Naive thymus-derived CD8-positive, alpha-beta T cell (primary cell): ENCODE measurements at regions not wholly inside any gene's neighbourhood (a gene's known extent, or its start where the extent isn't known, plus 50 kb on each side); places are given as distances from the start of the nearest gene placed in this dataset.

Experiments used
- ATAC-seq, 2 donors: fragments of 150-1000 bp; cut with Tn5 transposase in 1 of 2; sonication (Bioruptor Pico), chemical (Tn5 transposase) in 1 of 2; 1 replicate in 1 of 2; 2 replicates in 1 of 2; pipeline ENCODE4 v1.10.0; 2021; ENCODE audit warnings: mild to moderate bottlenecking in 2 of 2, moderate library complexity in 2 of 2
- POLR2A ChIA-PET: fragments of 350-600 bp; sonication (Branson Sonifier 250); formaldehyde crosslinking; loops from one replicate; lab custom pipeline; 2021; ENCODE audit warnings: antibody characterized with exemption; lab: Charles Lee
- DNase-seq, 10 donors: peaks; one replicate each; pipeline versions ENCODE4 v3.0.0 to v3.0.0-alpha.2; 2020 to 2022
- H3K27ac Mint-ChIP-seq, 10 donors: one replicate each; pipeline ENCODE4 v1.8.0; 2020 to 2022; ENCODE audit warnings: mild to moderate bottlenecking in 10 of 10, mixed read lengths in 10 of 10, moderate library complexity in 4 of 10, inconsistent platforms in 1 of 10
- H3K27me3 Mint-ChIP-seq, 5 donors: one replicate each; pipeline ENCODE4 v1.8.0; 2021 to 2022; ENCODE audit warnings: mixed read lengths in 5 of 5
- H3K36me3 Mint-ChIP-seq, 3 donors: one replicate each; pipeline ENCODE4 v1.8.0; 2020 to 2022; ENCODE audit warnings: mixed read lengths in 3 of 3, mild to moderate bottlenecking in 2 of 3, inconsistent platforms in 1 of 3
- H3K4me1 Mint-ChIP-seq, 4 donors: one replicate each; pipeline ENCODE4 v1.8.0; 2021 to 2022; ENCODE audit warnings: mixed read lengths in 4 of 4
- H3K4me3 Mint-ChIP-seq, 10 donors: one replicate each; pipeline ENCODE4 v1.8.0; 2020 to 2022; ENCODE audit warnings: mild to moderate bottlenecking in 10 of 10, mixed read lengths in 10 of 10, moderate library complexity in 6 of 10, inconsistent platforms in 1 of 10
- H3K9me3 Mint-ChIP-seq, 9 donors: one replicate each; pipeline ENCODE4 v1.8.0; 2020 to 2022; ENCODE audit warnings: mixed read lengths in 9 of 9, mild to moderate bottlenecking in 3 of 9, inconsistent platforms in 1 of 9, moderate library complexity in 1 of 9

DNA sequence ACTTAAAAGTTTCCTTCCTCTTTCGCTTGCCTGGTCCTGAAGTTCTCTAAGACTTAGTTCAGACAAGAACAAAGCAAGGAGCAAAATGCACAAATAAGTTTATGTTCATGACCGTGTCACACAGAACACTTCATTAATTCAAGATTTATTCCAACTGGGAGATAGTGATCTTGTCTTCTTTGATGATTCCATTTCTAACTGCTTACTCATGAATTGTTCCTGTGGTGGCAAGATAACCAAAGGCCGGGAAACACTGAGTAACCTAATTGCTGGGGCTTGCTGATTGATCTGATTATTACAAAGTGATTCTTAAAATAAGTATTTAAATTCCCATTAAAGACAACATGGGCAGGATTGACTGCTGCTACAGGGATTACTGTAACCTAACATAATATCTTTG lies 1462.9 kb upstream of the RAG2 start:
- ATAC-seq: no peak
- H3K9me3 Mint-ChIP-seq: peaks cover 2 to 27% (median 10%) of the 10 kb centered on the region in 9 donors
- H3K36me3 Mint-ChIP-seq: no peaks in the 10 kb centered on the region
- POLR2A ChIA-PET: no interaction called here
- H3K27ac Mint-ChIP-seq: no peak overlapping the region
- no peak for DNase-seq
- no peaks in the 10 kb centered on the region for H3K27me3 Mint-ChIP-seq
- no peak overlapping the region for H3K4me3 Mint-ChIP-seq
- no peaks in the 10 kb centered on the region for H3K4me1 Mint-ChIP-seq

DNA sequence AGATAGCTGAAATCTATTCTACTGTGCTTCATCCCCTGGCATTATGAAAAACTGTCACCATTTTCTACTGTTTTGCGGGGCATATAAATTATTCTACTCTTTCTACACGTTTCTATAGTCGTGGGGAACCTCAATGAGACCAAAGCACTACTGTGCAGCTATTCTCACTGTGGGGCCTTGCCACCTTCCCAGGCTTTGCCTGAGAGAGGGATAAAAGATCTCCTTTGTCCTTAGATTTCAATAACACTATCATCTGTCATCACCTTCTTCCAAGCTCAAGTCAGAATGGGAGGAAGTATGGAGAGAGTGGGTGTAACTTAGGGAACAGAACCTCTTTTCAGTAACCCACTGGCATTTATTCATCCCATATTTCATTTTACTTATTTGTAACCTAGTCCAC lies 1462.1 kb upstream of the RAG2 start:
- H3K36me3 Mint-ChIP-seq: no peaks in the 10 kb centered on the region
- no peak for DNase-seq
- peaks cover 2 to 22% (median 10%) of the 10 kb centered on the region in 9 donors for H3K9me3 Mint-ChIP-seq
- POLR2A ChIA-PET: no interaction called here
- ATAC-seq: no peak
- no peaks in the 10 kb centered on the region for H3K27me3 Mint-ChIP-seq
- H3K27ac Mint-ChIP-seq: no peak overlapping the region
- H3K4me1 Mint-ChIP-seq: no peaks in the 10 kb centered on the region
- H3K4me3 Mint-ChIP-seq: no peak overlapping the region

DNA sequence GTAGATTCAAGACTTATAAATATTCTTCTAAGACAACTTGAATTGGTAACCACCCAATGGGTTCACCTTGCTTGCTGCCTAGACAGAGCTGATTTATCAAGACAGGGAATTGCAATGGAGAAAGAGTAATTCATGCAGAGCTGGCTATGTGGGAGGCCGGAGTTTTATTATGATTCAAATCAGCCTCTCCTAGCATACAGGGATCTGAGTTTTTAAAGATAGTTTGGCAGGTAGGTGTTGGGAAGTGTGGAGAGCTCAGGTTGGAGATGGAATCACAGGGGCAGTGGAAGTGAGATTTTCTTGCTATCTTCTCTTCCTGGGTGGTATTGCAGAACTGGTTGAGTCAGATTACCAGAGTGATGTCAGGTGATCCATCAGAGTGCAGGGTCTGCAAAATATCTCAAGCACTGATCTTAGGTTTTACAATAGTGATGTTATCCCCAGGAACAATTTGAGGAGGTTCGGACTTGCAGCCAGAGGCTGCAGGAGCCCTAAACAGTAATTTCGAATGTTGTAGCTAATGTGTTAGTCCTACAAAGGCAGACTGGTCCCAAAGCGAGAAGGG lies 1448.6 kb upstream of the RAG2 start:
- DNase-seq (no peak), ATAC-seq (no peak)
- Mint-ChIP-seq H3K9me3 (peaks cover 0 to 21% (median 8%) of the 10 kb centered on the region in 9 donors), H3K36me3 (no peaks in the 10 kb centered on the region), H3K27me3 (no peaks in the 10 kb centered on the region), H3K4me1 (peaks cover 0 to 2% (median 0%) of the 10 kb centered on the region in 4 donors), H3K27ac (no peak overlapping the region), H3K4me3 (no peak overlapping the region)
- POLR2A ChIA-PET: no interaction called here

DNA sequence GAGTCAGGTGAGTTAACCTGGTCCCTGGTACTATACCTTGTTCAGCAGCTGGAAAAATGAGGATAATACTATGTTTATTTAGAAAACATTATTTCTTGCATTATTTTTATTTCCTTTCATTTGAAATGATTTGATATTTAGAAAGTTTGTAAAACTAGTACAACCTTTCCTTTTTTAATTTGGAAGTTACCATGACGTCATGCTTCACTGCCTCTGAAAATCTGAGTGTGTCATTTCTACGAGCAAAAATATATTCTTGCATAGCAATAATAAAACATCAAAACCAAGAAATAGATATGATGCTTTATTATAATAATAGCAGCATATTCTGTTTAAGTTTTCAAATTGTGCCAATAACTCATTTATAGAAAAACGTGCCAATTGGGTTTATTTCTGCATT lies 1445.0 kb upstream of the RAG2 start:
- POLR2A ChIA-PET: no interaction called here
- H3K36me3 Mint-ChIP-seq: no peaks in the 10 kb centered on the region

DNA sequence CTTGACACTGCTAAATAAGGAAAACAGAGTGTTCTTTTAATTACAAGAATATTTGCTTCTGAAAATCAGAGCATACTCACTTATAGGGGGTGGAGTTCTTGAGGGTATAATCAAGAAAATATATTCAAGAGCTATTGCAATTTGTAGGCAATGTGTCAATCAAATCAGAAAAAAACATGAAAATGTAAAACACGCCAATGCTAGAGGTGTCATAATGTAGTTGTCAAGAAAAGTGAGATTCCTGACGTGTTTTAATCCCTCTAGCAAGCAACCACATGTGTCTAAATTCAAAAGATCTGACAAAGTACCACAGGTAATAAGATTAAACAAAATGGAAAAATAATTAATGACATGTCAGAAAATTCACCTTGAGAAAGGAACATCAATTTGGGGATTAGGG lies 1440.7 kb upstream of the RAG2 start:
- POLR2A ChIA-PET: no interaction called here
- no peak for ATAC-seq
- H3K4me1 Mint-ChIP-seq: no peaks in the 10 kb centered on the region
- DNase-seq: no peak
- H3K27ac Mint-ChIP-seq: no peak overlapping the region
- H3K9me3 Mint-ChIP-seq: peaks cover 7 to 28% (median 10%) of the 10 kb centered on the region in 9 donors
- H3K36me3 Mint-ChIP-seq: no peaks in the 10 kb centered on the region
- H3K27me3 Mint-ChIP-seq: no peaks in the 10 kb centered on the region
- H3K4me3 Mint-ChIP-seq: no peak overlapping the region

More for the DNA sequence above, 1445.0 kb upstream of the RAG2 start:
- Mint-ChIP-seq H3K27me3 (no peaks in the 10 kb centered on the region), H3K27ac (no peak overlapping the region), H3K4me1 (peaks cover 0 to 2% (median 0%) of the 10 kb centered on the region in 4 donors), H3K9me3 (peaks cover 0 to 17% (median 2%) of the 10 kb centered on the region in 9 donors), H3K4me3 (no peak overlapping the region)
- no peak for DNase-seq
- no peak for ATAC-seq

DNA sequence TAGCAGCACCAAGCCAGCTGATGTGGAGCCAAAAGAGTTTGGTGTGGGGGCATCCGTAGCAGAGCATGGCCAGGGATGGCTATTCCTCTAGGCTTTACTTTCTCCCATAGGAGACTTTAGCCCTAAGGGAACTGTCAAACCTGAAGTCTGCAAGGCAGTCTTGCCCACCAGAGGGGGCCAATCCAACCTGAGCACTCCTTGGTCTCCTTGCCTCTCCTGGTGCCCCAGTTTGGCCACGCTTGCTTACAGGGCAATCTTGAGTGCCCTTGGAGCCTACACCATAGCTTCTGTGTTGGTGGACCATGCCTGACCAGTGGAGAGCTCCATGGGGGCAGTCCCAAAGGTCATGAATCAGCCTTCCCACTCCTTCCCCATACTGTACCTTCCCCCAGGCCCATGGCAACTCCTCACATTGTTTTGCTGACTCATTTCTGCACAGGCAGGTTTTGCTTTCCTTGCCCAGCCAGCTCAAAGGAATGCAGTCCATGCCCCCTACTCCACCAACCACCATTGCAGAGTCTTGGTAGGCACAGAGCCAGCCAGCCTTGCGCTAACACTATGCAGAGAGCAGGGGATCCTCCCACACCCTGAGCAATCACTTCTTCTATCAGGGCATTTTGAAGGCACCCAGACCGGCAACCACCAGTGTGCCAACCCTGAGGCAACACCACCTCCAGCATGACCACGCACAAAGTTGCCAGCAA lies 1421.2 kb upstream of the RAG2 start:
- no peak for DNase-seq
- POLR2A ChIA-PET: no interaction called here
- H3K27me3 Mint-ChIP-seq: no peaks in the 10 kb centered on the region
- H3K4me1 Mint-ChIP-seq: no peaks in the 10 kb centered on the region
- H3K9me3 Mint-ChIP-seq: peaks cover 6 to 47% (median 26%) of the 10 kb centered on the region in 9 donors
- peaks cover 0 to 16% (median 0%) of the 10 kb centered on the region in 3 donors for H3K36me3 Mint-ChIP-seq
- H3K4me3 Mint-ChIP-seq: no peak overlapping the region
- no peak overlapping the region for H3K27ac Mint-ChIP-seq
- no peak for ATAC-seq

DNA sequence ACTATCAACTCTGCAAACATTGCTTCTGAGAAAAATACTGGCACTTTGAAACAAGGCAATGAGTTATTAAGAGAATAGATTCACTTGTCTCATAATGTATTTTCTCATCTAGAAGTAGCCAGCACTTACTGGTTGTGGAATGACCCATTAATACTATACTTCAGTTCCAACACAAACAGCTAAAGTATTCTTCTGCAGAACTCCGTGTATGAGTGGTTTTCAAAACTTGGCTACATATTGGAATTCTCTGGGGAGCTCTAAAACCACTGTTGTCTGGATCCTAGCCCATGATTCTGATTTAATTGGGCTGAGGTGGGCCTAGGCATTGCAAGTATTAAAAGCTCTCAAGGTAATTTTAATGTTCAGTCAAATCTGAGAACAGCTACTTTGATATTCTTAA lies 1416.4 kb upstream of the RAG2 start:
- Mint-ChIP-seq H3K4me3 (no peak overlapping the region), H3K4me1 (no peaks in the 10 kb centered on the region), H3K9me3 (peaks cover 2 to 18% (median 5%) of the 10 kb centered on the region in 9 donors), H3K36me3 (no peaks in the 10 kb centered on the region), H3K27me3 (no peaks in the 10 kb centered on the region), H3K27ac (no peak overlapping the region)
- ATAC-seq: no peak
- no peak for DNase-seq
- POLR2A ChIA-PET: no interaction called here

DNA sequence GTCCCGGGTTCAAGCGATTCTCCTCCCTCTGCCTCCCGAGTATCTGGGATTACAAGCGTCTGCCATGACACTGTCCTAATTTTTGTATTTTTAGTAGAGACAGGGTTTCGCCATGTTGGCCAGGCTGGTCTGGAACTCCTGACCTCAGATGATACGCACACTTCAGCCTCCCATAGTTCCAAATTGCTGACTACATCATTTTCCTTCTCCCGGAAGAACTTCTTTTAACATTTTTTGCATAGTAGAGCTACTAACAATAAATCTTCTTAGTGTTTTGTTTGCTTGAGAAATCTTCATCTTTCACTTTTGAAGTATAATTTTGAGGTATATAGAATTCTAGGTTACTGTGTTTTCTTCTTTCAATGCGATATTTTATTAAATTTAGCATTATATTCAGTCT lies 1415.1 kb upstream of the RAG2 start:
- Mint-ChIP-seq H3K9me3 (peaks cover 0 to 22% (median 4%) of the 10 kb centered on the region in 9 donors), H3K27me3 (no peaks in the 10 kb centered on the region), H3K4me1 (no peaks in the 10 kb centered on the region), H3K36me3 (no peaks in the 10 kb centered on the region), H3K27ac (no peak overlapping the region), H3K4me3 (no peak overlapping the region)
- ATAC-seq: no peak
- POLR2A ChIA-PET: no interaction called here
- DNase-seq: no peak

DNA sequence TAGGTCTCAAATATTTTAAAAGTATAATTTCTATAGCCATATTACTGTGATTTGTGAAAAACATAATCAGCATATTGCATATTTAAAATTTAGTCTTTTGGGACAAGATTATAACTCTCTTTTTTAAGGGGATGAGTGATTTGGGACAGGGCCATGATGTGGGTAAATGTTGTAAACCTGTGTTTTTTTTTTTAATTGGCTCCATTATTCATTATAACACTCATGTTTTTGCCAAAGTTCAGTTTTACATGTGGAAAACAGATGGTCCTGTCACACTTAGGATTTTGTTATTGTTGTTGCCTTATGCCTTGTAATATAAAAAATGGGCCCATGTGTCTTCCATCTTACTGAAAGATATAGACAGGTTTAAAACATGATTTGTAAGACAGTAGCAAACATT lies 1413.5 kb upstream of the RAG2 start:
- Mint-ChIP-seq H3K9me3 (peaks cover 0 to 16% (median 3%) of the 10 kb centered on the region in 9 donors), H3K36me3 (no peaks in the 10 kb centered on the region), H3K4me3 (no peak overlapping the region), H3K4me1 (no peaks in the 10 kb centered on the region), H3K27me3 (no peaks in the 10 kb centered on the region), H3K27ac (no peak overlapping the region)
- ATAC-seq: no peak
- POLR2A ChIA-PET: no interaction called here
- DNase-seq: no peak

DNA sequence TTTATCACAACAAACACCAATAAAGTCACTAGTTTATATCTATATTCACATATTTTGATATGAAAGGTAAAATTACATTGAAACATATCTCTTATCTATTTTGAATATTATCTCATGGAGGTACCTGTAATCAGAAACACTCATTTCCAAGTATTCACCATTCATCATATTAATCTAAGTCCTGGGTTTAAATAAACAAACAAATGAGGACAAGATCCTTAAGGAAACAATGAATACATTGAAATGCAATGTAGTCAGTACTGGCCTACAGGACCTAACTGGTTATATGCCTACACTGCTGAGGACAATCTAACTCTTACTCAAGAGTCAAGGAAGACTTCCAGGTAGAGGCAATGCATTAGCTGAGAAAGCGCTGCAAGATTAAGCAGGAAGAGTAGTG lies 1411.9 kb upstream of the RAG2 start:
- Mint-ChIP-seq H3K36me3 (no peaks in the 10 kb centered on the region), H3K4me3 (no peak overlapping the region), H3K9me3 (peaks cover 0 to 17% (median 1%) of the 10 kb centered on the region in 9 donors), H3K4me1 (no peaks in the 10 kb centered on the region), H3K27ac (no peak overlapping the region), H3K27me3 (no peaks in the 10 kb centered on the region)
- POLR2A ChIA-PET: no interaction called here
- DNase-seq (no peak), ATAC-seq (no peak)

DNA sequence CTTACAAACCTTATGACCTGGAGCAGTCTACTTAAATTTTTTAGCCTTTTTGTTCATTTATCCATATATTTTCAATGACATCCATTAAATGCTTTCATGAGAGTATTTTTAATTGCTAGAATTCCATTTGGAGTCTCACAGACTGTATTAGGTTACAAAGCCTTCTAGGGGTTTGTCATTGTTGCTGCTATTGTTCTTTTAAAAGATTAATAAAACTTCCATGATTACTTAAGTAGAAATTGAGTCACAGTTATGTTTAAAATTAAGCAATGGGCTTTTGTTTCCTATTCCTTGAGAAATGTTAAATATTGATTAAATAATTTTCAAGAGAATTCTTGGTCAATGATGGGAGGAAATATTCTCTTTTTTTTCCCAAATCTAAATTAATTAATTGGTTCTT lies 1408.4 kb upstream of the RAG2 start:
- peaks cover 0 to 34% (median 5%) of the 10 kb centered on the region in 9 donors for H3K9me3 Mint-ChIP-seq
- ATAC-seq (no peak), DNase-seq (no peak)
- no peaks in the 10 kb centered on the region for H3K27me3 Mint-ChIP-seq
- H3K36me3 Mint-ChIP-seq: no peaks in the 10 kb centered on the region
- no peak overlapping the region for H3K27ac Mint-ChIP-seq
- no peaks in the 10 kb centered on the region for H3K4me1 Mint-ChIP-seq
- H3K4me3 Mint-ChIP-seq: no peak overlapping the region
- POLR2A ChIA-PET: no interaction called here

DNA sequence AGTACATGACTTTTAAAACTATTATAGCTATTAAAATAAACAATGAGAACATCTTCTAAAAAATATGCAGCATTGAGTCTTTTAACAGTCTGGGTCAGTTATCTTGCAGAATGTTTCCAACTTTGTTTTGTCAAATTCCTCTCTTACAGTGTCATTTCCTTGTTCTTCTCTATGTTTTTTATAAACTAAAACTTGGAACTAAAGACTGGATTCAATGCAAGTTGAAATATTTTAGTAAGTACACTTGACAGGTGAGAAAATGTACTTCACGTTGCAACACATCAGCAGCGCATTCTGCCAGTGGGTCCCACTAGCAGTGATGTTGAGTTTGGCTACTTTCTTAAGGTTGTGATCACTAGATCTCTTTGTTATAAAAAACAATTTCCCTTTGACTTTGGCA lies 1407.6 kb upstream of the RAG2 start:
- no peak overlapping the region for H3K4me3 Mint-ChIP-seq
- H3K27ac Mint-ChIP-seq: no peak overlapping the region
- no peak for ATAC-seq
- no peak for DNase-seq
- H3K4me1 Mint-ChIP-seq: no peaks in the 10 kb centered on the region
- POLR2A ChIA-PET: interaction anchor here (0.7 kb wide), 1 partner anchor 320 kb away, joined by 3 read pairs; no protein-coding TSS in a partner anchor
- H3K9me3 Mint-ChIP-seq: peaks cover 0 to 34% (median 5%) of the 10 kb centered on the region in 9 donors
- H3K27me3 Mint-ChIP-seq: no peaks in the 10 kb centered on the region
- H3K36me3 Mint-ChIP-seq: no peaks in the 10 kb centered on the region

DNA sequence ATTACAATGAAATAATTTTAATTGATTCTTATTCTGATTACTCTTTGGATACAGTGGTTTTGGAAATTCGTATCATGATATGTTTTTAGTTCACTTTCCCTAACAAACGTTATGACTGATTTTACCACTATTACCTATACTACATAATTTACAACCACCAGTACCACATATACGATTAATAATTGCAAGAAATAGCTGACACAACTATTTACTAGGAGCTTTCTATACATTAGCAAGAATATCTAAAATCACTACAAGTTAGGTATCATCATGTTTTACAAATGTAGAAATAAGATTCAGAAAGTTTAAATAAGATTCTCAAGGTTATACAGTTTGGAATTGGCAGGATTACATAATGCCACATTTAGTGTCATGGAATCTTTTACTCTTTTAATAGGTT lies 1401.1 kb upstream of the RAG2 start:
- H3K27ac Mint-ChIP-seq: no peak overlapping the region
- H3K4me1 Mint-ChIP-seq: no peaks in the 10 kb centered on the region
- no peak overlapping the region for H3K4me3 Mint-ChIP-seq
- ATAC-seq (no peak), DNase-seq (no peak)
- no peaks in the 10 kb centered on the region for H3K36me3 Mint-ChIP-seq
- H3K27me3 Mint-ChIP-seq: no peaks in the 10 kb centered on the region
- POLR2A ChIA-PET: no interaction called here
- H3K9me3 Mint-ChIP-seq: peaks cover 0 to 21% (median 5%) of the 10 kb centered on the region in 9 donors

DNA sequence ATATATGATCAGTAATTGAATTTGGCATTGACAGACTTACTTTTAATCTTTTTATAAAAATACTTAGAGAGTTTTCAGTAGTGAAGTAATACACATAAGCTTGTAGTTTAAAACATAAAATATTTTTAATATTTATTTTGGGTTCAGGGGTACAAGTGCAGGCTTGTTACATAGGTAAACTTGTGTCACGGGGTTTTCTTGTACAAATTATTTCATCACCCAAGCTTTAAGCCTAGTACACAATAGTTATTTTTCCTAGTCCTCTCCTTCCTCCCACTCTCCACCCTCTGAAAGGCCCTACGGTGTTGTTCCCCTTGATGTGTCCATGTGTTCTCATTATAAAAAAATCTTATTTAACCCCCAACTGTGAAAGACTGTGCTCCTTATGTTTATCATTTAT lies 1397.8 kb upstream of the RAG2 start:
- no peaks in the 10 kb centered on the region for H3K27me3 Mint-ChIP-seq
- POLR2A ChIA-PET: no interaction called here
- H3K9me3 Mint-ChIP-seq: peaks cover 0 to 12% (median 2%) of the 10 kb centered on the region in 9 donors
- H3K27ac Mint-ChIP-seq: no peak overlapping the region
- H3K4me1 Mint-ChIP-seq: no peaks in the 10 kb centered on the region
- ATAC-seq: no peak
- no peaks in the 10 kb centered on the region for H3K36me3 Mint-ChIP-seq
- no peak overlapping the region for H3K4me3 Mint-ChIP-seq
- DNase-seq: no peak
